GM18519 (cell line): ENCODE measurements at regions not wholly inside any gene's neighbourhood (a gene's known extent, or its start where the extent isn't known, plus 50 kb on each side); places are given as distances from the start of the nearest gene placed in this dataset.
"Not testable (repeated sequence)": the region's sequence is repeated elsewhere in the genome, so short reads cannot be mapped to it uniquely, and the experiment has no call there.

Experiments used
- ATAC-seq: cut with Tn5 transposase; IDR thresholded peaks from one replicate; pipeline ENCODE4 v1.9.1; 2021; ENCODE audit warnings: mild to moderate bottlenecking, moderate library complexity; ENCODE audit not compliant: unreplicated experiment, low FRiP score

GRCh38 chr3:106969596-106969995, 407.6 kb upstream of the CCDC54 start:
- ATAC-seq: no peak

GRCh38 chr3:106981392-106981791, 395.8 kb upstream of the CCDC54 start:
- no peak for ATAC-seq

GRCh38 chr3:106985721-106986120, 391.5 kb upstream of the CCDC54 start:
- ATAC-seq: no peak

- not testable (repeated sequence) for ATAC-seq
Measured at GRCh38 chr3:106998841-106999682, 378.2 kb upstream of the CCDC54 start.

- no peak for ATAC-seq
Measured at GRCh38 chr3:107001635-107002034, 375.6 kb upstream of the CCDC54 start.

- not testable (repeated sequence) for ATAC-seq
Measured at GRCh38 chr3:107005352-107005751, 371.9 kb upstream of the CCDC54 start.

- ATAC-seq: no peak
Measured at GRCh38 chr3:107008213-107008612, 369.0 kb upstream of the CCDC54 start.

- ATAC-seq: no peak
Measured at GRCh38 chr3:107013641-107014040, 363.6 kb upstream of the CCDC54 start.

- ATAC-seq: no peak
Measured at GRCh38 chr3:107024551-107025026, 352.6 kb upstream of the CCDC54 start.

- ATAC-seq: no peak
Measured at GRCh38 chr3:107025961-107026360, 351.3 kb upstream of the CCDC54 start.

GRCh38 chr3:107028086-107028485, 349.2 kb upstream of the CCDC54 start:
- ATAC-seq: no peak

GRCh38 chr3:107028626-107029025, 348.6 kb upstream of the CCDC54 start:
- no peak for ATAC-seq

GRCh38 chr3:107032111-107032510, 345.1 kb upstream of the CCDC54 start:
- ATAC-seq: no peak

GRCh38 chr3:107034142-107034541, 343.1 kb upstream of the CCDC54 start:
- ATAC-seq: no peak

- ATAC-seq: no peak
Measured at GRCh38 chr3:107035176-107035575, 342.1 kb upstream of the CCDC54 start.

- no peak for ATAC-seq
Measured at GRCh38 chr3:107044677-107045076, 332.6 kb upstream of the CCDC54 start.

- ATAC-seq: no peak
Measured at GRCh38 chr3:107045791-107046190, 331.4 kb upstream of the CCDC54 start.

GRCh38 chr3:107055181-107055942, 321.9 kb upstream of the CCDC54 start:
- ATAC-seq: no peak

GRCh38 chr3:107061466-107061865, 315.8 kb upstream of the CCDC54 start:
- ATAC-seq: no peak

GRCh38 chr3:107062310-107062709, 314.9 kb upstream of the CCDC54 start:
- no peak for ATAC-seq

GRCh38 chr3:107062787-107063186, 314.5 kb upstream of the CCDC54 start:
- no peak for ATAC-seq

GRCh38 chr3:107063351-107063750, 313.9 kb upstream of the CCDC54 start:
- no peak for ATAC-seq
